GM19324 (cell line): ENCODE measurements at regions not wholly inside any gene's neighbourhood (a gene's known extent, or its start where the extent isn't known, plus 50 kb on each side); places are given as distances from the start of the nearest gene placed in this dataset.

Source experiments
- ATAC-seq: cut with Tn5 transposase; IDR thresholded peaks from one replicate; pipeline ENCODE4 v1.9.1; 2021; ENCODE audit warnings: mild to moderate bottlenecking, moderate library complexity; ENCODE audit not compliant: unreplicated experiment, low FRiP score

- no peak for ATAC-seq
These were observed 161.8 kb upstream of the MEF2C start for GRCh38 chr5:89044674-89045200.

GRCh38 chr5:89043676-89044075 lies 160.7 kb upstream of the MEF2C start:
- ATAC-seq = no peak

- ATAC-seq = no peak
These were observed 159.8 kb upstream of the MEF2C start for GRCh38 chr5:89042746-89043145.

- ATAC-seq = no peak
These were observed 159.0 kb upstream of the MEF2C start for GRCh38 chr5:89041976-89042375.

- no peak for ATAC-seq
These were observed 158.3 kb upstream of the MEF2C start for GRCh38 chr5:89041249-89041779.

- no peak for ATAC-seq
These were observed 153.9 kb upstream of the MEF2C start for GRCh38 chr5:89036704-89037489.

- no peak for ATAC-seq
These were observed 153.2 kb upstream of the MEF2C start for GRCh38 chr5:89036166-89036565.

- no peak for ATAC-seq
These were observed 151.6 kb upstream of the MEF2C start for GRCh38 chr5:89034588-89034987.

- ATAC-seq = no peak
These were observed 147.8 kb upstream of the MEF2C start for GRCh38 chr5:89030798-89031197.

GRCh38 chr5:89028595-89029285 lies 145.8 kb upstream of the MEF2C start:
- no peak for ATAC-seq

- ATAC-seq = no peak
These were observed 141.1 kb upstream of the MEF2C start for GRCh38 chr5:89024045-89024444.

- no peak for ATAC-seq
These were observed 138.1 kb upstream of the MEF2C start for GRCh38 chr5:89020926-89021610.

GRCh38 chr5:89016741-89017303 lies 133.8 kb upstream of the MEF2C start:
- ATAC-seq = no peak

GRCh38 chr5:89015409-89015808 lies 132.4 kb upstream of the MEF2C start:
- ATAC-seq = no peak

GRCh38 chr5:89011778-89012711 lies 129.1 kb upstream of the MEF2C start:
- ATAC-seq = no peak

GRCh38 chr5:89010512-89010911 lies 127.5 kb upstream of the MEF2C start:
- no peak for ATAC-seq

- ATAC-seq = no peak
These were observed 125.3 kb upstream of the MEF2C start for GRCh38 chr5:89008291-89008690.

GRCh38 chr5:89005990-89006389 lies 123.0 kb upstream of the MEF2C start:
- ATAC-seq = no peak

GRCh38 chr5:89004379-89004778 lies 121.4 kb upstream of the MEF2C start:
- ATAC-seq = no peak
